NCI-H1930 (cell line): ENCODE measurements at regions not wholly inside any gene's neighbourhood (a gene's known extent, or its start where the extent isn't known, plus 50 kb on each side); places are given as distances from the start of the nearest gene placed in this dataset.

Source experiments
- DNase-seq, 2 experiments: peaks; one replicate each; lab custom pipeline; 2025; lab: John Stamatoyannopoulos, UW

DNA sequence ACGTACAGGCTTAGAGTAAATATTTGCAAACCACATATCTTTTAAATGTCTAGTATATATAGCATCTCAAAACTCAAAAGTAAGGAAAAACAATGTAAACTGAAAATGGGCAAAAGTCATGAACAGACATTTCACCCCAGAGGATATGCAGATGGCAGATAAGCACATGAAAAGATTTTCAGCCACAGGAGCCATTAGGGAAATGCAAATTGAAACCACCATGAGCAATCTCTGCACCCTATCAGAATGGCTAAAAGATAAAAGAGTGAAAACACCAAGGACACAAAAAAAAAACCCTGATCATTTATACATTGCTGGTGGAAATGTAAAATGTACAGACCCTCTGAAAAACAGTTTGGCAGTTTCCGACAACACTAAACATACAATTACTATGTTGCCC lies 292.7 kb downstream of the ZNF516 start:
- no peak for DNase-seq

DNA sequence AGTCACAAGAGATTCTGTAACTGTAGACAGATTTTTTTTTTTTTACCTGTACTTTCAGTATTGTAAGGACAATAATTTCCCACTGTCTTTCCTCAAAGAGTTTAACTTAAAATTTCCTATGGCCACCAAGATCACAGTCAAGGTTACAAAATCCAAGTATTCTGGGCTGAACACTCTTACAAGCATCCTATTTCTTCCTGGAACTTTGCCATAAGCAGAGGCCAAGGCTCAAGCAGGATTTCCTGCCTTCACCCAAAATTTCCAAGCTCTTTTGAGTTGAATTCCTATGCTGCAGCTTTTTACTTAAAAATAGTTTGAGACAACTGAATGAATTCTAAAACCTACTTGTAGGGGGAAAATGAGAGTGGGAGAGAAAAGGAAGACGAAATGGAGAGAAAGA lies 299.4 kb downstream of the ZNF516 start:
- DNase-seq = no peak

DNA sequence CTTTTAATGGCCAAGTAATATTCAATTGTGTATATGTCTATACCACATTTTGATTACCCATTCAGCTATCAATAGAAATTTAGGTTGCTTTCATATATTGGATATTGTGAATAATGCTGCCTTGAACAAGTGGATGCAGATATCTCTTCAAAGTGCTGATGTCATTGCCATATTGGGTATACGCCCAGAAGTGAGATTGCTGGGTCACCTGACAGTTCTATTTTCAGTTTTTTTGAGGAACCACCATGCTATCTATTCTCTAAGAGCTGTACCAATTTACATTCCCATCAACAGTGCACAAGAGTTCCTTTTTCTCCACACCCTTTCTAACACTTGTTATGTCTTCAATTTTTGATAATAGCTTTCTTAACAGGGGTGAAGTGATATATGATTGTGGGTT lies 306.9 kb downstream of the ZNF516 start:
- DNase-seq = no peak

DNA sequence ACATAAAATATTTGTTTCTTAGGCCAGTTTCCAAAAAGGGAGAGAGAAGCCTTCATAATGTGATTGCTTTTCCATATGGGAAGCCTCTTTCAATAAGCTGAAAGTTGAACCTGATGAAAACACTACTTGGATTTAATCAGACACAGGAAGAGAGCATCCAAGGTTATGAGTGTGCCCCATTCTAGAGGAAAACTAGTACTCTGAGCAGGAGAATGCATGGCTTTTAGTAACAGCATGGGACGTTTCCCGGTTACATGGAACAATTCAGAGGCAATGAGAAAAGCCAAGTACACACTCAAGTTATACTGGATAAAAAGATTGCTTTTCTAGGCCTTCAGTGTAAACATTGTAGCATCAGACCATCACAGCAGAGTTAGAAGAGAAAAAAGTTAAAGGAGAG lies 315.8 kb downstream of the ZNF516 start:
- no peak for DNase-seq

DNA sequence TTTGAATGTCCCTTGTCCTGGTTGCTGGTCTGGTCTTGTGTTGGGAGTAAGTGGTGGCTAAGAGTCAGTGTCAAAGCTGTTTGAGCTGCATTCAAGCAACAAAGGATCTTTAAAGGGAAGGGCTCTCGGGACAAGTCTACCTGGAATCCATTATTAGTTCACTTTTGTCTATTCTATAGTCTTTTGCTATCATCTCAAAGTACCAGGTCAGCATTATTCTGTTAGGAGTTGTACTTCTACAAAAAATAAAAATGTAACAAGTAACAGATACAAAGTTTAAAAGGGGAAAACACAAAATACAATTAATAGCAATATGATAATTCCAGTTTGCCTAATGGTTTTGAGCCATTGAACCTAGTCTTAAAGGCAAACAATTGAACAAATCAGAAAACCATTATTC lies 317.9 kb downstream of the ZNF516 start:
- no peak for DNase-seq

DNA sequence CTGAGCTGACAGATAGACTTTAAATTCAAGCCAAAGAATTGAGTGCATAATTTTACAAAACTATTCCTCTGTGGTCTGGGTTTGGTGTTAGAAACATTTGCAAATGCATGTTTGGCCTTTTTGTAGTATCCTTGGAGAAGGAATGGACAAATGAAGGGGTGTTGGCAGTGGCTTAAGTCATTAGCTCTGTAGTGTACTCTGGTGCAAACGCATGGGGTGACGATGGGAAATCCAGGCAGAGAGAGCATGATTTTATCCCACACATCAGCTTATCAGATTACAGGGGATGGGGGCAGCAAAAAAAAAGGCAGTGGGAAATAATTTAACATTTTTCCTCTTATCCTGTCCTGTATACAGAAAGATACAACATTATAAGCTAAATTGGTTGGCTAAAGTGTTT lies 320.6 kb downstream of the ZNF516 start:
- no peak for DNase-seq

DNA sequence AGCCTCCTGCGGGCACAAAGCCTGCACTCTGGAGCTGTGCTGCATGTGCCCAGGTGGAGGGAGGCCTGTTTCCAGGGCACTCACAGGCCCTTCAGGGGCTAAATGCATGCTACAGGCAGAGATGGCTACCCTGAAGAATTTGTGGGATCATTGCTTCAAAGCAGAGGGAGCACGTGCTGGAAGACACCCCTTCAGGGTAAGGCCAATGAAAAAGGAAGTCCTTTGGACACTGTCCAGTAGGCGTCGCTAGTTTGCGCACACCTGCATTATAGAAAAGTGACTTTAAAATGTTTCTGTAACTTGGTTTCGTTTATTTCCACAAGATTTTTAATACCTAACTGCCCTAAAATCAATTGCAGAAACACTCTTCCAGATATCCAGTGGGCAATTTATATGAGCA lies 325.3 kb downstream of the ZNF516 start:
- no peak for DNase-seq

DNA sequence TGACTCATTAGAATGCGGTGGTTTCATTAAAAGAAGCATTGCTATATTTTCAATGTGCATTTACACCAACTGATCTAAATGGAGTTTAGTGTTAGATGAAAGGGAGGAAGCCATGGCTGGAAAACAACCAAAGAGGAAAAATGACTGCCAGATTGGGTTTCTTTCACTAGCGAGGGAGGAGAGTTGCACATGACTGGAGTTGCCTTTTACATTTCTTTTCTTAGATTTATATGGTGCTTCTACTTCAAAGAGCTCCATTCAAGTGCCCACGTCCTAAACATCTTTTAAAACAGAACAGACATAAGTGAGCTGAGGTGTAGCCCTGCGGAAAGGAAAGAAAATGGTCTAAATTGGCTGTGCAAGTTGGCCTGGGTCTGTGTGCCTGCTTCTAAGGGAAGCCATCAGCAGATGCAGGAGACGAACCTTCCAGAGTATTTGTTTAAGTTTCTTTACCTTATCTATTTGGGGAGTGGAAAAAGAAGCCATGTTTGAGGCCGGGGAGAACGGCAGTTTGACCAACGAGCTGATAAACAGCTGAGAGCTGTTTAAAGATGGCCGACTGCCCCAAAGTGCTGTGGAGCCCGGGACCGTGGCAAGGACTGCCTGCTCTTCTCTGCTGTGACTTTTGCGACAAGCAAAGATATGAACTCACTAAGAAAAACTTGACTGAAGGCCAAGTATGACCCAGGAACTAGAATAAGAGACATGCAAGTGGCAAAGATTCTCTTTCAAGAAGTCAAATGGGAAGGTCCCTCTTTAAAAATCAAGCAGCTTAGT lies 327.0 kb downstream of the ZNF516 start:
- no peak for DNase-seq

DNA sequence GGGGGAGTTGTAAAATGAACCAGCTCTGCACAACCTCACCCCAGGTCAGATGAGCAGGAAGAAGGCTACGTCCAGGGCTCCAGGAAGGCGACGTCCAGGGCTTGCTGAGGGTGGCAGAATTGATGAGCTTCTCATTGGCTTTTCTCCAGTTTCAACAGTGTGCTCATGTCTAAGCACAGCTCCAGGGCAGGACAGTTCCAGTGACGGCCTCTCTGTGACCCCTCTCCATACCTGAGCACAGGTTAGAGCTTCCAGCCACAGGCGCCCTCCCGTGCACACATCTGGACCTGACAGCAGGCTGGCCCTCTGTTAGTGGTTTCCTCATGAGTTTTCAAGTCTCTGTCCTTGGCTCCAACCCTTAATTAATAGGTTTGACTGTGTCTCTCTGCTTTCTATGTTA lies 327.6 kb downstream of the ZNF516 start:
- no peak for DNase-seq

DNA sequence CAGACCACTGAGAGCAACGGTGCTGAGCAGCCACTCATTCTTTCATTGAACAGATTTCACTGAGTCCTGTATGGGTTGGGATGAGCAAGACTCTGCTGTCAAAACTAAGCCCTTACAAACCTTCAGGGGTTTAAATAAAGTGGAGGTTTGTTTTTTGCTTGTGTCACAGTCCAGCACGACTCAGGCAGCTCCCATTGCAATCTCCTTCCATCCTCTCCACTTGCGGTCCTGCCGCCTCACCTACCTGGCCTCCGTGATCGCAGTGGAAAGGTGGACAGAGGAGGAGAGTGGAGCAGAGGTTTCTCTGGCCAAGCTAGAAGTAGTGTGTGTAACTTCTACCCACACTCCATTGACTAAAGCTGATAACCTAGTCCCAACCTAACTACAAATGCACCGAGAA lies 332.2 kb downstream of the ZNF516 start:
- no peak for DNase-seq

DNA sequence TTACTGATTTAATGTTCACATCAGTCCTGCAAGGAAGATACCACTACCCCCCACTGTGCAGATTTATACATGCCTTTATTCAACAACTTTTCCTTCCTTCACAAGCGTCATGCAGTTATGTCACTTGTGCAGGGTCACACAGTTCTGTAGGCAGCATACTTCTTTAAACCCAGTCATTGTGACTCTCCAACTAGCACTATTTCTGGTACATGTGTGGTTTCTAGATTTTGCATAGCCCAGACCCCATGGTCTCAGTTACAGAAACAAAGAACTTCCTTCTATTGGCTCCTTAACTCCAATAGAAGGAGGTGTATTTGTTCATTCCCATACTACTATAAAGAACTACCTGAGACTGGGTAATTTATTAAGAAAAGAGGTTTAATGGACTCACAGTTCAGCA lies 333.1 kb downstream of the ZNF516 start:
- DNase-seq = no peak

DNA sequence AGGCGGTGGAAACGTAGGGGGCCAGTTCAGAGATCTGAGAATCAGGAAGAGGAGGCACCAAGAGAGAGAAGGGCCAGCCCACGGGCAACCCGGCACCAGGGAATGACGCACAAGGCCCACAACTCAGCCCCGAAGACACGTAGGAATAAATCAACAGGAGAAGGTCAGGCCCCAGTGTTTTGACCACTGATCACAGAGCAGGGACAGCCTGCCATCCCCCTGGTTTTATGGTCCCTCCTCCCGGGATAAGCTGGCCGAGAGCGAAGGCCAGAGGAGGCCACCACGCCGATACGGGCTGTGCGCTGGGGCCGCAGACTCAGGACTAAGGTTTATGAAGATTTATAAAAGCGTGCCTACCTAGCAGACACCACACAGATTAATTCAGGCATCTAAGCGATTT lies 341.4 kb downstream of the ZNF516 start:
- no peak for DNase-seq

DNA sequence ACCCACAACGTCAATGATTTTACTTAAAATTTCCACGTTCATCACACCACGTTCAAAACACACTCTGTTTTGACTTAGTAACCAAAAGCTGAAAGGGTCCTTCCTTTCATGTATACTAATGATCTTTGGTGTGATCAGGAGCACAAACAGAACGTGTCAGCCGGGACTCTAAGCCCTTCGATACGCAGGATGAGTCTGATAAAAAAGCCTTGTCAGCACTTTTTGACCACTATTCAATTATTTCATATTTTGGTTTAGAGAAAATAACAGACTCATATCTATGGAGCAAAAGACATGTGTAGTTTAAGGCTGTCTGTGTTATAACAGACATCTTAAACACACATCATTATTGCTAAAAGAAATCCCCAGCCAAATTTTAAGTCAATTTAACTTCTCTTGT lies 345.3 kb downstream of the ZNF516 start:
- DNase-seq = no peak

DNA sequence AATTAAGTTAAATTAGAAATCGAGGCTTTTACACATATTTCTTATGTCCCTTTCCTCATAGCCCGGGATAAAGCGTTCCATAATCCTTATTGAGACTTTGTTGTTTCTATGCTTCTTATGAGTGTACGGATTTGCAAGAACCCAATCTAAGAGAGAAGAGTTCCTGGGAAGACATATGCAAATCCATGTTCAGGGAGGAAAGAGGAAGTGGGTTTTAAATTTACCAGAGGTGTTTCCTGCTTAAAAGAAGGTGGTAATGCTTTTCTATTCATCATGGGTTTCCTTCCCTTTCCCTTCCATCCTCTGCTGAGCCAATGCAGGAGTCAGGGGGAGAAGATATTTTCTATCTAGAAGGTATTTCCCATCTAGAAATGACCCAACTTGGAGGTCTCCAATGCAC lies 345.8 kb downstream of the ZNF516 start:
- no peak for DNase-seq

DNA sequence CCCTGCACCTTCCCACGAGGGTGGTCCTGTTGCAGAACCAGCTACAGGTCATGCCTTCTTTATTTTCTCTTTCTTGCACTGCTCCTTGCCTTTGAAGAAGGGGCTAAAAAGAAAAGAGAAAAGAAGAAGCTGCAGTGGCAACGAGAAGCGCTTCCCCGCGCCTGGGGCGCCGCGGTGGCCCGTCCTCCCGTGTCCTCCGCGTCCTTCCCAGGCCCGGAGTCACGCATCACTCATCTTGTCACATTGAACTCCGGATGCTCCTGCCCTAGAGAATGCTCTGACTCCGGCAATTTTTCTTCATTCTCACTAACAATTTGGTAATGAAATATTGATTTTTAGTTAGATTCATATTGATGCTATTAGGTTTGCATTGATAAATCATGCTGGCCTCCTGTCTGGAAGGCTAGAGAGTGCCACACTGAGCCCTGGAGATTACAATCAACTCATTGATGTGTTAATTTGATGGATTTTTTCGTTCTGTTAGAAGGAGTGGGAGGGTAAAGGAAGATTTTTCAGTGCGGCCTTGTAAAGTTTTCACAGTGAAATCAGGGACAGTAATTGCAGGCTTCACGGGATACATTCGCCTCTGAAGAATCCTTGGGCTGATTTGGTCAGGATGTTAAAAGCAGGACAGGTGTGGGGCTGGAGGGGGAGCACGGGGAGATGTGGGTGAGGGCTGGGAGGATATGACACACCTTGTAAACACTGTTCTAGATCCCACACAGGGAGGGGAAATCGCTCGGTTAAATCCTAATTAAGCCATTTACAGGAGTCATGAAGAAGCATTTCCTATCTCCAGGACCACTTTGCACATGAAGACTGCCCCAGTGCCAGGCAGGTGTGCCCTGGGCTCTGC lies 349.3 kb downstream of the ZNF516 start:
- DNase-seq = no peak

DNA sequence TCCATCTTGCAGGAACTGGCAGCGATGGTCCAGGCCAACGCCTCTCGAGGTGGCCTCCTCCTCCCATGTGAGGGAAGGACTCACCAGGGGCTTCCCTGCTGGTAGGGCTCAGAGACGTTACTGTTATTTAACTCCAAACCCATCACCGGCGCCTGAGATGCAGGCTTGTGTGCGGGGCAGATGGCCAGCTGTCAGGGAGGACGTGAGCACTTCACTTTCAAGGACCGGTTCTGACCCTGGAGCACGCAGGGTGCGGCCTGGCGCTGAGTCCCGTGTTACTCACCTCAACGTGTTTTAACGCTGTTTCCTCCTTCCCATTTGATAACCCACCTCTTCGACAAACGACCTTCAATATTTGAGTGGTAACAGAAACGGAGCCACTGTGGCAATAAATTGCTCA lies 350.2 kb downstream of the ZNF516 start:
- no peak for DNase-seq

DNA sequence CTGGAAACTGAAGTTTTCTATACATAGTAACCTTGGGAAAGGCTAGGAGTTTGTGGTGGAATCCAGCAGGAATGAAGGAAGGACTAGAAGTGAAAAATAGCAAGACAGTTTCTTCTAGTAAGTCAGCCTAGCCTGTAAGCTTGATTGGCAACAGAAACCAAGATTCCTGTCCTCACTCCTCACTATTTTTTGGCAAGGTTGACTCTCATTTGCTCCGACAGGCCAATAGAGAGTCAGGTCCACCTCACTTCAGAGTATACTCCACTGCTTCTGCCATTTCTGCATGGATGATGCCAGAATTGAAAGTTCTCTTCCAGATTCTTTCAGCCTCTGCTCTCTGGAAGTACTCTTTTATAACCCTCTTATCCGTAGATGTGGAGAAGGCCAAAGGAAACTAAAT lies 352.4 kb downstream of the ZNF516 start:
- no peak for DNase-seq

DNA sequence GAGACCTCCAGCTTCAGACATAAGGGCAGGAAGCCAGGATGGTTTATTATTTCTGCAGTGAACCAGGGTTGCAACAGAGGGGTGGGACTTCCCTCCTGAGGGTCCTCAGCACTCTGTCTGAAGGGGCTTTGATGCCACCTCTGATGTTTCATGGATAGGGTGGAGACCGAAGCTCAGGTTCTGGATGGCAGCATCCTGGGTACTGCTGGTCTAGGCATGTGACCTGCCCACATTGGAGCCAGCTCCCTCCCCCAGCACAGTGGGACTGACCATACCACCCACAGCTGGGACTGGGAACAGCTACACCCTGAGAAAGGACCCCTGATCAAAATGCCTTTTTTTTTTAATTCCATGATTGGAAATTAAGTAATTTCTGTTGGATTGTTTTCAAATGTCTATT lies 355.2 kb downstream of the ZNF516 start:
- DNase-seq = no peak

DNA sequence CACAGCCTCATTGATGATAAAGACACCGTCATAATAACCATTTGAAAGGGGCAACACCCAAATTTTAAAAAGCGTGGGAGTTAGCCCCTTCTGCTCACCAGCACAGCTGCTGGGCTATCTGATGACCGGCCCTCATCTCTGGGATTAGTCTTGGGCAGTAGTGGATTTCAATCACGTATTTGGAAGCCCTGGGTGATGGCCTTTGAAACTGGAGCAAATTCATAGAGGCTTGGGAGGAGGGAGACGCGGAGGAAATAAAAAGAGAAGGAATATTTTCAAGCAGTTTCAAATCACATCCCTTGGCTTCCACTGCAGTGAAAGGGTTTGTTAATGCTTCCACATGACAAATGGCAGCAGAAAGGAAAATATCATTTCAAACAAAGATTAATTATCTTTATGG lies 357.8 kb downstream of the ZNF516 start:
- DNase-seq = no peak

DNA sequence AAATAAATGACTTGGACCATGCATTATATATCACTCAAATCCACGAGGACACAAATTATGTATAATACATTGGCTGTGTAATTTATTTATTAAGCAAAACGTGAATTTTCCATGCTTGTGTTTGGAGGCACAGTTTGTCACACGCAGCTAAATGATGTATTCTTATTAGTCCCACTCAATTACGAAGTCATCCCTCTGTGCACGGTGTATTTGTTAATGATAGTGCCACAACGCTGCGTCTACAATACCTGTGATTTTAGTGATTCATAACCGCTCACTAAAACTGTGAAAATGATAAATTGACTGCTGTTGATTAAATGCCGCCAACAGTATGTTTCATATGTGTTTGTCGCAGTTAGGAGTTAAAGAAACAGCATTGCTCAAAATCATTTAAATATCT lies 358.3 kb downstream of the ZNF516 start:
- no peak for DNase-seq

DNA sequence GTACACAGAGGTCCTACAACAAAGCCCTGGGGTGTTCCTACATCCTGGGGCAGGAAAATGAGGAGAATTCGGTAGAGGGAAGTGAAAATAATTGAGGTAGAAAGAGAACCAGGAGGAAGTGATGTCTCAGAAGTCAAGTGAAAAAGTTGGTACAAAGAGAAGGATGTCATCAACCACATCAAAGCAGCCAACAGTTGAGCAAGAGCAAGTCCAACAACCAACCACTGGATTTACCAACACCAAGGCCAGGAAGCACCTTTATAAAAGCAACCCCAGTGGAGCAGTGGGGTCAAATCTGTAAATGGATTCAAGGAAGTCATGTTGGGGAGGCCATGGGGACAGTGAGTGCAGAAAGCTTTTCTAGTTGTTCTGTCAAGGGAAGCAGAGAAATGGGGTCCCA lies 360.4 kb downstream of the ZNF516 start:
- DNase-seq = no peak

DNA sequence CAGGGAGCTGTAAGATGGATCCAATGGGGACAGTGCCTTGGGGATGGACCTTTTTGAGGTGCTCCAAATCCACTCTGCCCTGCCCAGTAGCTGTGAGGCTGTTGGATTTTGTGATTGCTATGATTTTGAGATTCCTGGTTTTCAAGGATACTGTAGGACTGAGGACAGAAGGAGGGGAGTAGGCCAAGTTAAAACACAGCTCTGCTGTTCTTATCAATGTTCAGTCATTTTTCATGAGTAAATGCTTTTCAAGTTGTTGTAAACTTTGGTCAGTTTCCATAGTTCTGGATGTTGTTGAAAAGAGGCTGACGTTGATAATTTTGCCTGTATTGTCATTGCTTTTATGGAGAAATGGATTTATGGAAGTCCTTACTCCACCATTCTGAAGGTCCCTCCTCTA lies 361.2 kb downstream of the ZNF516 start:
- no peak for DNase-seq

DNA sequence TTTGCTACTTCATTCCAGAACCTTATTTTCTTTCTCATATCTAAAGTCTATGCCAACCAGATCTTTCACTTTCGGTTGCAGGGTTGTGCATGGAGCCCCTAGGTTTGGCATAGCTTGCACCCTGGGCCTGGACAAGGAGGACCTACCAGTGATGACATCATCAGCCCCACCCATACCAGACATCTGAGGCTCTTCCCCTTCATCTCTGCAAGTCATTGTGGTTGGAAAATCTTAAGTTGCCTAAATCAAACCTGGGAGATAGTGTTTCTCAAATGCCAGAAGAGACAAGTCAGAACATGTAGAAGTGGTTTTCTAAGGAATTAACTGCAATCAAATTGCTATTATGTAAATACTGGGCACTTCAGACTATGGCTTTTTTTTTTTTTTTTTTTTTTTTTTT lies 363.3 kb downstream of the ZNF516 start:
- DNase-seq = no peak

DNA sequence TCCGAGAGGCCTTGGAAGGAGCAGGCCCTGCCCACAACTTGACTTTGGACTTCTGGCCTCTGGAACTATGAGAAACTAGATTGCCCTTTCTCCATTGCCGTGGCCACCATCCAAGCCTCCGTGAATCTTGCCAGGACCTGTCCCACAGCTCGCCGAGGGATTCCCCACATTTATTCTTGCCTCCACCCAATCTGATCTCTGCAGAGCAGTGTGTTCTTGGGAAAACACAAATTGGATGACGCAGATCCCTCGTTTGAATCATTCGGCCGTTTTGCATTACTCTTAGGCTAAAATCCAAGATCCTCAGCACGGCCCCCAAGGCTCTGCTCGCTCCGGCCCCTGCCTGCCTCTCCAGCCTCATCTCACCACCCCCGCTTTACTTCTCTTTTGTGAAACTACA lies 364.2 kb downstream of the ZNF516 start:
- DNase-seq = no peak
